ENCODE measurements at regions not wholly inside any gene's neighbourhood (a gene's known extent, or its start where the extent isn't known, plus 50 kb on each side); places are given as distances from the start of the nearest gene placed in this dataset.

- TF ChIP-seq, protein P1, sequence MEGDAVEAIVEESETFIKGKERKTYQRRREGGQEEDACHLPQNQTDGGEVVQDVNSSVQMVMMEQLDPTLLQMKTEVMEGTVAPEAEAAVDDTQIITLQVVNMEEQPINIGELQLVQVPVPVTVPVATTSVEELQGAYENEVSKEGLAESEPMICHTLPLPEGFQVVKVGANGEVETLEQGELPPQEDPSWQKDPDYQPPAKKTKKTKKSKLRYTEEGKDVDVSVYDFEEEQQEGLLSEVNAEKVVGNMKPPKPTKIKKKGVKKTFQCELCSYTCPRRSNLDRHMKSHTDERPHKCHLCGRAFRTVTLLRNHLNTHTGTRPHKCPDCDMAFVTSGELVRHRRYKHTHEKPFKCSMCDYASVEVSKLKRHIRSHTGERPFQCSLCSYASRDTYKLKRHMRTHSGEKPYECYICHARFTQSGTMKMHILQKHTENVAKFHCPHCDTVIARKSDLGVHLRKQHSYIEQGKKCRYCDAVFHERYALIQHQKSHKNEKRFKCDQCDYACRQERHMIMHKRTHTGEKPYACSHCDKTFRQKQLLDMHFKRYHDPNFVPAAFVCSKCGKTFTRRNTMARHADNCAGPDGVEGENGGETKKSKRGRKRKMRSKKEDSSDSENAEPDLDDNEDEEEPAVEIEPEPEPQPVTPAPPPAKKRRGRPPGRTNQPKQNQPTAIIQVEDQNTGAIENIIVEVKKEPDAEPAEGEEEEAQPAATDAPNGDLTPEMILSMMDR (IDR thresholded peaks at IDR 0.05), result peak; percentile 57
- TF ChIP-seq POLR2AphosphoS5 (IDR thresholded peaks at IDR 0.05; ENCODE audit: low read depth, low read length), result no peak
- TF ChIP-seq, protein P2, sequence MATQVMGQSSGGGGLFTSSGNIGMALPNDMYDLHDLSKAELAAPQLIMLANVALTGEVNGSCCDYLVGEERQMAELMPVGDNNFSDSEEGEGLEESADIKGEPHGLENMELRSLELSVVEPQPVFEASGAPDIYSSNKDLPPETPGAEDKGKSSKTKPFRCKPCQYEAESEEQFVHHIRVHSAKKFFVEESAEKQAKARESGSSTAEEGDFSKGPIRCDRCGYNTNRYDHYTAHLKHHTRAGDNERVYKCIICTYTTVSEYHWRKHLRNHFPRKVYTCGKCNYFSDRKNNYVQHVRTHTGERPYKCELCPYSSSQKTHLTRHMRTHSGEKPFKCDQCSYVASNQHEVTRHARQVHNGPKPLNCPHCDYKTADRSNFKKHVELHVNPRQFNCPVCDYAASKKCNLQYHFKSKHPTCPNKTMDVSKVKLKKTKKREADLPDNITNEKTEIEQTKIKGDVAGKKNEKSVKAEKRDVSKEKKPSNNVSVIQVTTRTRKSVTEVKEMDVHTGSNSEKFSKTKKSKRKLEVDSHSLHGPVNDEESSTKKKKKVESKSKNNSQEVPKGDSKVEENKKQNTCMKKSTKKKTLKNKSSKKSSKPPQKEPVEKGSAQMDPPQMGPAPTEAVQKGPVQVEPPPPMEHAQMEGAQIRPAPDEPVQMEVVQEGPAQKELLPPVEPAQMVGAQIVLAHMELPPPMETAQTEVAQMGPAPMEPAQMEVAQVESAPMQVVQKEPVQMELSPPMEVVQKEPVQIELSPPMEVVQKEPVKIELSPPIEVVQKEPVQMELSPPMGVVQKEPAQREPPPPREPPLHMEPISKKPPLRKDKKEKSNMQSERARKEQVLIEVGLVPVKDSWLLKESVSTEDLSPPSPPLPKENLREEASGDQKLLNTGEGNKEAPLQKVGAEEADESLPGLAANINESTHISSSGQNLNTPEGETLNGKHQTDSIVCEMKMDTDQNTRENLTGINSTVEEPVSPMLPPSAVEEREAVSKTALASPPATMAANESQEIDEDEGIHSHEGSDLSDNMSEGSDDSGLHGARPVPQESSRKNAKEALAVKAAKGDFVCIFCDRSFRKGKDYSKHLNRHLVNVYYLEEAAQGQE (IDR thresholded peaks at IDR 0.05; ENCODE audit: insufficient read depth in 1 of 2, low read depth in 2 of 2, low read length in 1 of 2), result no peak
- Histone ChIP-seq H3K27ac (ENCODE audit: low read length) (no peak overlapping the region), H3K4me1 (ENCODE audit: control insufficient read depth, insufficient read depth, low read length) (no peaks in the 10 kb centered on the region), H3K36me3 (ENCODE audit: control insufficient read depth, insufficient read depth, low read length) (no peaks in the 10 kb centered on the region), H3K27me3 (ENCODE audit: control insufficient read depth, insufficient read depth, low read length) (no peaks in the 10 kb centered on the region), H3K9me3 (ENCODE audit: control insufficient read depth, insufficient read depth, low read depth, low read length) (no peaks in the 10 kb centered on the region), H3K4me3 (ENCODE audit: low read depth in 2 of 2, low read length in 2 of 2) (no peak overlapping the region)
- in situ Hi-C loops (cut with HindIII; ENCODE audit: low pct_unique_long_range_greater_than_20kb, low sequenced_read_pairs), result no loop called here
- no peak for DNase-seq (ENCODE audit: low read depth, low spot score)
- CTCF ChIA-PET, result interaction anchor here (0.7 to 0.9 kb wide), 2 partner anchors 91 to 317 kb away, joined by 3 to 4 read pairs; no protein-coding TSS in a partner anchor
- intact Hi-C loops (cut with micrococcal nuclease; ENCODE audit: unreplicated experiment), result loop anchor here (10.0 kb wide), 1 partner anchor 251 kb away; no protein-coding TSS in a partner anchor
- POLR2A ChIA-PET, result interaction anchor here (0.7 kb wide), 1 partner anchor 31 kb away, joined by 4 read pairs; no protein-coding TSS in a partner anchor
- peak; percentile 34; the same call in 1 of the 2 replicates for ATAC-seq
- no TSS peak for BruUV-seq (replicated peaks)
Measured at GRCh38 chr2:64913357-64913869, 75.8 kb upstream of the SLC1A4 start.

DNA sequence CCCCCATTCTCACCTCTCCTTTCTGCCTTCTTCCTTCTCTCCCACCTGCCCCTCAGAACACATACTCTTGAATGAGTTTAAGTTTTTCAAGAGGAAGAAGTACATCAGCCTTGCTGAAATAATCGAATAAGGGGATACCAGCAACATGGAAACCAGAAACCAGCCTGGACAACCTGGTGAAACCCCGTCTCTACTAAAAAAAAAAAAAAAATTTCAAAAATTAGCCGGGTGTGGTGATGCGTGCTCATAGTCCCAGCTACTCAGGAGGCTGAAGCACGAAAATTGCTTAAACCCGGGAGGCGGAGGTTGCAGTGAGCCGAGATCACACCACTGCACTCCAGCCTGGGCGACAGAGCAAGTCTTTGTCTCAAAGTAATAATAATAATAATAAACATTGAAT lies 75.0 kb upstream of the SLC1A4 start:
- ATAC-seq, result no peak
- BruUV-seq (replicated peaks), result no TSS peak
- DNase-seq (ENCODE audit: low read depth, low spot score), result no peak
- POLR2A ChIA-PET, result no interaction called here
- Histone ChIP-seq H3K27ac (ENCODE audit: low read length) (no peak overlapping the region), H3K9me3 (ENCODE audit: control insufficient read depth, insufficient read depth, low read depth, low read length) (no peaks in the 10 kb centered on the region), H3K36me3 (ENCODE audit: control insufficient read depth, insufficient read depth, low read length) (no peaks in the 10 kb centered on the region), H3K4me3 (ENCODE audit: low read depth in 2 of 2, low read length in 2 of 2) (no peak overlapping the region), H3K4me1 (ENCODE audit: control insufficient read depth, insufficient read depth, low read length) (no peaks in the 10 kb centered on the region), H3K27me3 (ENCODE audit: control insufficient read depth, insufficient read depth, low read length) (no peaks in the 10 kb centered on the region)
- intact Hi-C loops (cut with micrococcal nuclease; ENCODE audit: unreplicated experiment), result loop anchor here (10.0 kb wide), 1 partner anchor 251 kb away; no protein-coding TSS in a partner anchor
- CTCF ChIA-PET, result interaction anchor here (0.7 kb wide), 1 partner anchor 90 kb away, joined by 4 read pairs; no protein-coding TSS in a partner anchor
- TF ChIP-seq, protein P2 (IDR thresholded peaks at IDR 0.05; ENCODE audit: insufficient read depth in 1 of 2, low read depth in 2 of 2, low read length in 1 of 2), result no peak
- TF ChIP-seq POLR2AphosphoS5 (IDR thresholded peaks at IDR 0.05; ENCODE audit: low read depth, low read length), result no peak
- TF ChIP-seq TCF7L2 (IDR thresholded peaks at IDR 0.05; ENCODE audit: low read depth, low read length), result no peak
- no peak for TF ChIP-seq SIN3A (IDR thresholded peaks at IDR 0.05; ENCODE audit: borderline replicate concordance, insufficient read depth, low read depth, low read length)
- TF ChIP-seq, protein P1 (IDR thresholded peaks at IDR 0.05), result no peak
- in situ Hi-C loops (cut with HindIII; ENCODE audit: low pct_unique_long_range_greater_than_20kb, low sequenced_read_pairs), result no loop called here
